ENCODE measurements at regions not wholly inside any gene's neighbourhood (a gene's known extent, or its start where the extent isn't known, plus 50 kb on each side); places are given as distances from the start of the nearest gene placed in this dataset.

GRCh38 chrX:40313269-40313668, 215.5 kb upstream of the BCOR start:
- CTCF ChIA-PET: no interaction called here
- FAIRE-seq: no peak
- no peak for TF ChIP-seq HOXB13 (CRISPR knock-in tag; IDR thresholded peaks at IDR 0.05; ENCODE audit: low read depth)
- no peak for TF ChIP-seq PHF8 (IDR thresholded peaks at IDR 0.05; ENCODE audit: borderline replicate concordance, low read depth)
- no peak for TF ChIP-seq POLR2AphosphoS2 (conservative IDR thresholded peaks at IDR 0.05; ENCODE audit: low read length)
- no peak for TF ChIP-seq HEYL (CRISPR knock-in tag; IDR thresholded peaks at IDR 0.05)
- no peak for TF ChIP-seq HMGXB4 (CRISPR knock-in tag; IDR thresholded peaks at IDR 0.05; ENCODE audit: borderline replicate concordance)
- no peak for TF ChIP-seq FOXS1 (CRISPR knock-in tag; IDR thresholded peaks at IDR 0.05)
- TF ChIP-seq GATA3 (IDR thresholded peaks at IDR 0.05; ENCODE audit: borderline replicate concordance): no peak
- TF ChIP-seq EP300 (IDR thresholded peaks at IDR 0.05): no peak
- no peak for TF ChIP-seq MAX (IDR thresholded peaks at IDR 0.05)
- TF ChIP-seq FOSL2 (IDR thresholded peaks at IDR 0.05): no peak
- TF ChIP-seq FOSL2 (CRISPR knock-in tag; IDR thresholded peaks at IDR 0.05): no peak
- no peak for TF ChIP-seq USF2 (IDR thresholded peaks at IDR 0.05)
- TF ChIP-seq RARB (CRISPR knock-in tag; IDR thresholded peaks at IDR 0.05): no peak
- TF ChIP-seq CHD4 (IDR thresholded peaks at IDR 0.05; ENCODE audit: borderline replicate concordance): no peak
- no peak for TF ChIP-seq EHF (CRISPR knock-in tag; IDR thresholded peaks at IDR 0.05)
- TF ChIP-seq RFX5 (IDR thresholded peaks at IDR 0.05): no peak
- Histone ChIP-seq H3K4me1 (no peaks in the 10 kb centered on the region), H3K27ac (no peak overlapping the region), H3K4me3 (no peak overlapping the region), H3K4me2 (no peak overlapping the region), H3K9me3 (peaks cover 3% of the 10 kb centered on the region; the same call in 1 of the 3 replicates)
- no peak for DNase-seq (ENCODE audit: low read depth in 1 of 2, low spot score in 1 of 2)
- POLR2A ChIA-PET: no interaction called here
- ATAC-seq: no peak
- WGBS (ENCODE audit: missing lambda C conversion rate): 34% methylated on average over 4 of the region's 4 CpGs

- Histone ChIP-seq H3K4me3 (no peak overlapping the region), H3K27ac (no peak overlapping the region), H3K4me1 (no peaks in the 10 kb centered on the region), H3K4me2 (no peak overlapping the region), H3K9me3 (0 out of 3 replicates have a peak, but pooled peaks cover 1% of the 10 kb centered on the region)
- DNase-seq (ENCODE audit: low read depth in 1 of 2, low spot score in 1 of 2): no peak
- POLR2A ChIA-PET: no interaction called here
- no peak for ATAC-seq
- no peak for FAIRE-seq
- CTCF ChIA-PET: interaction anchor here (1.4 kb wide), 1 partner anchor 117 kb away, joined by 3 read pairs; no protein-coding TSS in a partner anchor
- TF ChIP-seq MAFK (IDR thresholded peaks at IDR 0.05; ENCODE audit: partially characterized antibody): no peak
- TF ChIP-seq FOSB (CRISPR knock-in tag; IDR thresholded peaks at IDR 0.05): no peak
- TF ChIP-seq BCL3 (IDR thresholded peaks at IDR 0.05): no peak
- no peak for TF ChIP-seq HOXB13 (CRISPR knock-in tag; IDR thresholded peaks at IDR 0.05; ENCODE audit: low read depth)
- TF ChIP-seq MYC (IDR thresholded peaks at IDR 0.05; ENCODE audit: borderline replicate concordance, low read length): no peak
- TF ChIP-seq ESRRA (IDR thresholded peaks at IDR 0.05; ENCODE audit: borderline replicate concordance, low read length): no peak
- no peak for TF ChIP-seq BHLHE40 (IDR thresholded peaks at IDR 0.05; ENCODE audit: low read depth, low read length)
- no peak for TF ChIP-seq E2F6 (IDR thresholded peaks at IDR 0.05; ENCODE audit: borderline replicate concordance, low read depth)
- no peak for TF ChIP-seq RCOR1 (IDR thresholded peaks at IDR 0.05; ENCODE audit: low read depth, low read length)
- TF ChIP-seq JUNB (IDR thresholded peaks at IDR 0.05): no peak
- TF ChIP-seq EHF (CRISPR knock-in tag; IDR thresholded peaks at IDR 0.05): no peak
- WGBS (ENCODE audit: missing lambda C conversion rate): 67% methylated on average over 5 of the region's 5 CpGs
Measured at GRCh38 chrX:40310447-40310846, 212.7 kb upstream of the BCOR start.
